ENCODE measurements at regions not wholly inside any gene's neighbourhood (a gene's known extent, or its start where the extent isn't known, plus 50 kb on each side); places are given as distances from the start of the nearest gene placed in this dataset.

DNA sequence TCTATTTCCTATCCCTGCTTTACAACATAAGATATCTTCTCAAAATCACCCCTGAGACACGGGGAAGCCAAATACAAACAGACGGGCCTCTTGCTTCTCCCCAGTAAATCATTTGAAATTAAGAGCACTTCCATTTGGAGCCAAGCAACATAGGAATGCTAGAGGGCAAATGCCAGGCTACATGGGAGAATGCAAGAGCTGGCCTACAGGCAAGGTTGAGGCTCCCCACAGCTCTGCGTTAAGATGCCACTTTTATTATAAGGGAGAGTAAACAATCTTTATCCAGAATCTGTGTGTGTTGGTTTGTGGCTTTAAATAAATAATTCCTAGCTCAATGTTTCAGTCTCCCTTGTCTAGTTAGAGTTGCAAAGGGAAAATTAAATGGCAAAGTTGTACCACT lies 305.1 kb upstream of the KCNH8 start:
- TF ChIP-seq, protein P1, sequence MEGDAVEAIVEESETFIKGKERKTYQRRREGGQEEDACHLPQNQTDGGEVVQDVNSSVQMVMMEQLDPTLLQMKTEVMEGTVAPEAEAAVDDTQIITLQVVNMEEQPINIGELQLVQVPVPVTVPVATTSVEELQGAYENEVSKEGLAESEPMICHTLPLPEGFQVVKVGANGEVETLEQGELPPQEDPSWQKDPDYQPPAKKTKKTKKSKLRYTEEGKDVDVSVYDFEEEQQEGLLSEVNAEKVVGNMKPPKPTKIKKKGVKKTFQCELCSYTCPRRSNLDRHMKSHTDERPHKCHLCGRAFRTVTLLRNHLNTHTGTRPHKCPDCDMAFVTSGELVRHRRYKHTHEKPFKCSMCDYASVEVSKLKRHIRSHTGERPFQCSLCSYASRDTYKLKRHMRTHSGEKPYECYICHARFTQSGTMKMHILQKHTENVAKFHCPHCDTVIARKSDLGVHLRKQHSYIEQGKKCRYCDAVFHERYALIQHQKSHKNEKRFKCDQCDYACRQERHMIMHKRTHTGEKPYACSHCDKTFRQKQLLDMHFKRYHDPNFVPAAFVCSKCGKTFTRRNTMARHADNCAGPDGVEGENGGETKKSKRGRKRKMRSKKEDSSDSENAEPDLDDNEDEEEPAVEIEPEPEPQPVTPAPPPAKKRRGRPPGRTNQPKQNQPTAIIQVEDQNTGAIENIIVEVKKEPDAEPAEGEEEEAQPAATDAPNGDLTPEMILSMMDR (IDR thresholded peaks at IDR 0.05; ENCODE audit: insufficient read depth, low read depth, low read length, missing control alignments) = no peak
- DNase-seq (ENCODE audit: low read depth) = no peak
- H3K4me3 ChIP-seq (ENCODE audit: low read length) = no peak overlapping the region

DNA sequence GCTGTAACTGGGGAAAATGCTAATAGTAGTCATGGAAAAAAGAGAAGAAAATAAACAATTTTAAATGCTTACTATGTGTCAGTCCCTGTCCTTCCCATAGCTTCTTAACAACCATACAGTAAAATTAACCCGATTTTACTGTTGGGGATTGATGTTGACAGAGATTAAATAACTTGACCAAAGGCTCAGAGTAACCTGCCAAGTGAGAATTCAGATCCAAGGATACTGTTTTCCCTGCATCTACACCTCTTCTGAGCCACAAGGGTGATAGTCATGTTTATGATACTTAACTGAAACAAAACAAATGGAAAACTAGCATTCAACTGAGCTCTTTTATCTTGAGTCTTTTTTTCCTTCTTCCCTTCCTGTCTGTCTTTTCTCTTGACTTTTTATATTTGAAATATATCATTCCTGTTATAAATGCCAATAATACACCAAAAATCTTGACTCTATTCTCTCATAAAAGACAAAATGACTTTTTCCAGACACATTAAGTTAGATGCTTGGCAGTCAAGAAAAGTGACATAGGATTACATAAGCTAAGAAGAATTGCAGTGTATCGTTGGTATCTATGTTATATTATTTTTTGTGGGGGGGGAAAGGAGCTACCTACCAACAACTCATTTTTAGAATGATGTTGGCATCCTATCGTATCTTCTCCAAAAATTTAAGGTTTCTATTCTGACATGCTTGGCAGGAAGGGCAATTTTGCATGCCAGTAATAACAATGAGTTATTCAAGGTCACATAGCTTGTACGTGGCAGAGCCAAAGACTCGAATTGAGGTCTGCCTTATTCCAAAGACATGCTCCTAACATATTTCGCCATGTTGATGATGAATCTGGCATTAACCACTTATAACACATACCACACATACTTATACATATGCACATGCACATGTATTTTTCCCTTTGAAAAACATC lies 306.6 kb upstream of the KCNH8 start:
- TF ChIP-seq, protein P1 (IDR thresholded peaks at IDR 0.05; ENCODE audit: insufficient read depth, low read depth, low read length, missing control alignments) = no peak
- DNase-seq (ENCODE audit: low read depth) = no peak
- H3K4me3 ChIP-seq (ENCODE audit: low read length) = no peak overlapping the region

DNA sequence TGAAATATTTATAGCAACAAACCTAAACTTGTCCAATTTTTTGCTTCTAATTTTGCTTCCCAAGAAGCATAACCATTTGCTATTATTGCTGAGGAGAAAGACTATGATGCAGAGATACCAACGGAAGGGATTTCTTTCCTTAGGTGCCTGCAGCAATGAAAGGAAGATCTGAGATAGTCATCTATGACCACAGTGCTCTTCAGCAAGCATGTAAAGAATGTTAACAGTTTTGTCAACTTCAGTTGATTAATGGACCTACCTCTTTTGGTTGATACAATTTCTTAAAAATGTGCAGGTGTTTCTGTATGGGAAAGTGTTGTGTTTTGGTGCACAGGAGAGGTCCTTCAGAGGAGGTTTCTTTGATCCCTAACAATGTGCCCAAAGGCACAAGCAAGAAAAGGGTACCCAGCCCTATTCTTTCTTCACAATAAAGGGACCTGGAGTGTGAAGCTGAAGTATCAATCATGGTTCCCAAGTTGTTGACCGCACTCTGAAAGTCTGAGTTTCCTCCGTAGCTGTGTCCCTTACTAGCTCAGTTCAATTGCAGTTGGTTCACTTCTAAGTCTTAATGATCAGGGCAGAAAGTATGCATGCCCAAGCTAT lies 307.7 kb upstream of the KCNH8 start:
- H3K4me3 ChIP-seq (ENCODE audit: low read length) = no peak overlapping the region
- DNase-seq (ENCODE audit: low read depth) = no peak
- TF ChIP-seq, protein P1 (IDR thresholded peaks at IDR 0.05; ENCODE audit: insufficient read depth, low read depth, low read length, missing control alignments) = no peak

DNA sequence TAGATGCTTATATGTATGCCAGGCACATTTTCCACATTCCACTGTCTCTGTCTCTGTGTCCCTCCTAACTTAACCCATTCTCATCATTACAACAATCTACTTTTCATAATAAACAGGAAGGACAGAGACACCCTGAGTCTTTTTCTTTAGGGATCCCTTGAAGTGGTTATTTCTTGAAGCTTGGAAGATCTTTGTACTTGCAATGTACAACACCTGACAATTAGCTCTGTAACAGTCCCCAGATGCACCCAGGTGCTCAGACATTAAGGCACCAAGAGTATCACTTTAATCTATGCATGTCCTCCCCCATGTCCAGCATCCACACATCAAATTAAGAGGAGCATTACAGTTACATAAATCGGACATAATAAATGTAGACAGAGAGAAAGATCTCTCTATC lies 309.6 kb upstream of the KCNH8 start:
- TF ChIP-seq, protein P1 (IDR thresholded peaks at IDR 0.05; ENCODE audit: insufficient read depth, low read depth, low read length, missing control alignments) = no peak
- no peak overlapping the region for H3K4me3 ChIP-seq (ENCODE audit: low read length)
- DNase-seq (ENCODE audit: low read depth) = no peak

DNA sequence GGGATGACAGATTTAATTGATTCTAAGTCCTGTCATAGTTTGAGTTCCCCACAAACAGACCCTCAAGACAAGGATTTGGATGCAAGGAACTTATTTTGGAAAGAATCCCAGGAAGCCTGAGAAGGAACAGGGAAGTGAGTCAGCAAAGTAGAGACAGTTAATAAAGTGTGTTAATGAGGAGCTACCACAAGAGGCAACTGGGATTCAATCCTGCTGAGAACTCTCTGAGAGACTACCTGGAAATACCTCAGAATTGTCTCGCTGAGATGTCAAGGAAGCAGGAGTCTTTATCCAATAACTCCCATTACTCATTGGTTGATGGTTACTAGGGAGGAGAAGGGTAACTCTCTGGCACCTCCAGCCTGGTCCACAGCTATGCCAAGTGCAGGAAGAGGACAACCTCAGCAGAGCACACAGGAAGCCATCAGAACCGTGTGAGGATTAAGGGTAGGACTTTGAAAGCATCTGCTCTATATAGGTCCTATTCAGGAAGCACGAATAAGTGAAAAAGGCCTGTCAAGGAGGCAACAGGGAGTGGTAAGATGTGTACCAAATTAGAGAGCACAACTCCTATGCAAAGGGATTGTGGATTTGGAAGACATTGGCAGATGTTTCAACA lies 311.1 kb upstream of the KCNH8 start:
- TF ChIP-seq, protein P1 (IDR thresholded peaks at IDR 0.05; ENCODE audit: insufficient read depth, low read depth, low read length, missing control alignments) = no peak
- no peak overlapping the region for H3K4me3 ChIP-seq (ENCODE audit: low read length)
- DNase-seq (ENCODE audit: low read depth) = no peak

DNA sequence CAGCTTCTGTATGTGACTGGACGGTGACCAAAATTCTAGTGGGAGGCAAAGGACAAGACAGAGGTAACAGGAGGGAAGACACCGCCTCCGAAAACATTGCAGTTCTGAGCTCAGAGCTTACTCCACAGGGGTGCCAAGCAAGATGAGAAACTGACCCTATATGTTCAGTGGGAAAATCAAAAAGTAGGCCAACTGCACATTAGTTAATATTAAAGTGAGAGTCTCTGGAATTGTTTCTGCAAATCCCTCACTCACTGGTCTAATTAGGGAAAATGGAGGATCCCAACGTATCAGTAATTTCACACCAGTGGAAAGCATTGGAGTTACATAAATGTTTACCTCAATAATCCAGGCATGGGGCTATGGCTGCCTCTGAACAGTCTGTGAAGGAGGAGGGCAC lies 313.3 kb upstream of the KCNH8 start:
- H3K4me3 ChIP-seq (ENCODE audit: low read length) = no peak overlapping the region
- DNase-seq (ENCODE audit: low read depth) = no peak
- TF ChIP-seq, protein P1 (IDR thresholded peaks at IDR 0.05; ENCODE audit: insufficient read depth, low read depth, low read length, missing control alignments) = no peak

Data from epithelial cell of esophagus (primary cell).